T-cell (primary cell): ENCODE measurements at regions not wholly inside any gene's neighbourhood (a gene's known extent, or its start where the extent isn't known, plus 50 kb on each side); places are given as distances from the start of the nearest gene placed in this dataset.

Source experiments
- ATAC-seq, 4 experiments: fragments of 200-7000 bp in 3 of 4; fragments of 150-1000 bp in 1 of 4; cut with Tn5 transposase; replicated peaks in 1 of 4; 1 replicate in 3 of 4; 2 replicates in 1 of 4; pipeline ENCODE4 v1.10.0; 2021; ENCODE audit warnings: moderate library complexity in 3 of 4, mild to moderate bottlenecking in 2 of 4, moderate number of reproducible peaks in 1 of 4
- CTCF ChIA-PET, 2 donors: fragments of 300-600 bp; sonication (Branson Sonifier 250); formaldehyde crosslinking; loops; one replicate each; lab custom pipeline; 2022; ENCODE audit warnings: antibody characterized with exemption in 2 of 2; lab: Charles Lee
- POLR2A ChIA-PET, 2 donors: fragments of 300-600 bp; sonication (Branson Sonifier 250); formaldehyde crosslinking; loops; one replicate each; lab custom pipeline; 2022; ENCODE audit warnings: antibody characterized with exemption in 2 of 2; lab: Charles Lee
- DNase-seq, 35 experiments: peaks; one replicate each; pipeline versions ENCODE4 v3.0.0 to v3.0.0-alpha.2; 2013 to 2023
- H3K27ac ChIP-seq: one replicate; pipeline ENCODE4 v1.5.1; 2013; ENCODE audit warnings: low read length
- H3K27me3 ChIP-seq, 2 experiments: replicated peaks in 1 of 2; 1 replicate in 1 of 2; 2 replicates in 1 of 2; pipeline versions ENCODE4 v1.6.1 to v1.7.0; 2013; ENCODE audit warnings: low read length in 1 of 2, mixed read lengths in 1 of 2; ENCODE audit not compliant: control insufficient read depth in 2 of 2, insufficient read depth in 2 of 2; ENCODE audit errors: extremely low read depth in 1 of 2
- H3K36me3 ChIP-seq, 2 donors: 1 replicate in 1 of 2; 2 replicates in 1 of 2; pipeline versions ENCODE4 v1.6.1 to v1.7.0; 2013; ENCODE audit warnings: low read length in 1 of 2; ENCODE audit not compliant: control insufficient read depth in 2 of 2, insufficient read depth in 1 of 2; ENCODE audit errors: extremely low read depth in 1 of 2
- H3K4me1 ChIP-seq, 2 experiments: 1 replicate in 1 of 2; 2 replicates in 1 of 2; pipeline versions ENCODE4 v1.6.1 to v1.7.0; 2013; ENCODE audit warnings: low read length in 2 of 2, mixed read lengths in 1 of 2; ENCODE audit not compliant: insufficient read depth in 2 of 2, control insufficient read depth in 1 of 2; ENCODE audit errors: extremely low read depth in 1 of 2
- H3K4me3 ChIP-seq, 2 donors: 1 replicate in 1 of 2; 2 replicates in 1 of 2; pipeline versions ENCODE4 v1.5.1 to v1.7.0; 2013; ENCODE audit warnings: mild to moderate bottlenecking in 2 of 2, low read length in 1 of 2, moderate library complexity in 1 of 2; ENCODE audit not compliant: control insufficient read depth in 1 of 2; ENCODE audit errors: extremely low read depth in 1 of 2
- H3K9me3 ChIP-seq: 2 replicates; pipeline ENCODE4 v1.7.0; 2013
- H3K27ac Mint-ChIP-seq, 2 donors: one replicate each; pipeline ENCODE4 v1.8.0; 2020 to 2021; ENCODE audit warnings: mild to moderate bottlenecking in 2 of 2, mixed read lengths in 2 of 2
- H3K27me3 Mint-ChIP-seq, 2 donors: one replicate each; pipeline ENCODE4 v1.8.0; 2021 to 2022; ENCODE audit warnings: mixed read lengths in 2 of 2
- H3K36me3 Mint-ChIP-seq: one replicate; pipeline ENCODE4 v1.8.0; 2021; ENCODE audit warnings: mixed read lengths
- H3K4me1 Mint-ChIP-seq, 3 donors: one replicate each; pipeline ENCODE4 v1.8.0; 2020 to 2022; ENCODE audit warnings: mixed read lengths in 3 of 3, mild to moderate bottlenecking in 1 of 3
- H3K4me3 Mint-ChIP-seq, 3 donors: one replicate each; pipeline ENCODE4 v1.8.0; 2020 to 2022; ENCODE audit warnings: mild to moderate bottlenecking in 3 of 3, mixed read lengths in 3 of 3, moderate library complexity in 3 of 3
- H3K9me3 Mint-ChIP-seq, 3 donors: one replicate each; pipeline ENCODE4 v1.8.0; 2020 to 2022; ENCODE audit warnings: mixed read lengths in 3 of 3
- WGBS: methylation state at CpG from one replicate; pipeline ENCODE4 v1.1.5; 2013; ENCODE audit warnings: missing lambda C conversion rate; ENCODE audit not compliant: insufficient coverage; 5-methylcytosine and 5-hydroxymethylcytosine counted together

- no peak overlapping the region for H3K27ac Mint-ChIP-seq
- CTCF ChIA-PET: no interaction called here
- Histone ChIP-seq H3K9me3 (no peaks in the 10 kb centered on the region), H3K27ac (no peak overlapping the region), H3K27me3 (peaks cover 0 to 9% of the 10 kb centered on the region in 2 experiments), H3K4me1 (no peaks in the 10 kb centered on the region), H3K4me3 (no peak overlapping the region), H3K36me3 (no peaks in the 10 kb centered on the region)
- no peaks in the 10 kb centered on the region for H3K36me3 Mint-ChIP-seq
- H3K4me1 Mint-ChIP-seq: no peaks in the 10 kb centered on the region
- POLR2A ChIA-PET: no interaction called here
- ATAC-seq: no peak
- H3K27me3 Mint-ChIP-seq: no peaks in the 10 kb centered on the region
- H3K4me3 Mint-ChIP-seq: no peak overlapping the region
- WGBS: 80% methylated on average over 1 of the region's 2 CpGs
- no peaks in the 10 kb centered on the region for H3K9me3 Mint-ChIP-seq
- DNase-seq: no peak
Observed at GRCh38 chr2:236939271-236939670, 146.4 kb upstream of the COPS8 start.

- Mint-ChIP-seq H3K4me3 (no peak overlapping the region), H3K9me3 (no peaks in the 10 kb centered on the region), H3K36me3 (no peaks in the 10 kb centered on the region), H3K27me3 (no peaks in the 10 kb centered on the region), H3K4me1 (no peaks in the 10 kb centered on the region), H3K27ac (no peak overlapping the region)
- Histone ChIP-seq H3K27ac (no peak overlapping the region), H3K27me3 (peaks cover 0 to 14% of the 10 kb centered on the region in 2 experiments), H3K4me1 (no peaks in the 10 kb centered on the region), H3K9me3 (no peaks in the 10 kb centered on the region), H3K4me3 (no peak overlapping the region), H3K36me3 (no peaks in the 10 kb centered on the region)
- ATAC-seq: no peak
- ChIA-PET POLR2A (no interaction called here), CTCF (no interaction called here)
- DNase-seq: no peak
- 82% methylated on average over 6 of the region's 11 CpGs for WGBS
Observed at GRCh38 chr2:236939721-236940231, 145.9 kb upstream of the COPS8 start.

- H3K9me3 Mint-ChIP-seq: no peaks in the 10 kb centered on the region
- no peaks in the 10 kb centered on the region for H3K4me1 Mint-ChIP-seq
- no peak overlapping the region for H3K4me3 Mint-ChIP-seq
- Histone ChIP-seq H3K27ac (no peak overlapping the region), H3K4me3 (no peak overlapping the region), H3K27me3 (peaks cover 0 to 18% of the 10 kb centered on the region in 2 experiments), H3K36me3 (no peaks in the 10 kb centered on the region), H3K4me1 (no peaks in the 10 kb centered on the region), H3K9me3 (no peaks in the 10 kb centered on the region)
- ChIA-PET CTCF (no interaction called here), POLR2A (no interaction called here)
- WGBS: 50% methylated on average over 1 of the region's 1 CpG
- H3K27me3 Mint-ChIP-seq: no peaks in the 10 kb centered on the region
- no peaks in the 10 kb centered on the region for H3K36me3 Mint-ChIP-seq
- ATAC-seq: no peak
- DNase-seq: no peak
- H3K27ac Mint-ChIP-seq: no peak overlapping the region
Observed at GRCh38 chr2:236940497-236940896, 145.2 kb upstream of the COPS8 start.

GRCh38 chr2:236940916-236941520, 144.7 kb upstream of the COPS8 start:
- Histone ChIP-seq H3K4me3 (no peak overlapping the region), H3K27ac (no peak overlapping the region), H3K9me3 (no peaks in the 10 kb centered on the region), H3K4me1 (no peaks in the 10 kb centered on the region), H3K36me3 (no peaks in the 10 kb centered on the region), H3K27me3 (peaks cover 0 to 19% of the 10 kb centered on the region in 2 experiments)
- DNase-seq (no peak), ATAC-seq (no peak)
- 50% methylated on average over 4 of the region's 7 CpGs for WGBS
- no peak overlapping the region for H3K27ac Mint-ChIP-seq
- POLR2A ChIA-PET: no interaction called here
- no peaks in the 10 kb centered on the region for H3K36me3 Mint-ChIP-seq
- no peak overlapping the region for H3K4me3 Mint-ChIP-seq
- H3K9me3 Mint-ChIP-seq: no peaks in the 10 kb centered on the region
- H3K4me1 Mint-ChIP-seq: no peaks in the 10 kb centered on the region
- no peaks in the 10 kb centered on the region for H3K27me3 Mint-ChIP-seq
- CTCF ChIA-PET: no interaction called here

GRCh38 chr2:236941551-236941950, 144.1 kb upstream of the COPS8 start:
- Mint-ChIP-seq H3K27ac (no peak overlapping the region), H3K36me3 (no peaks in the 10 kb centered on the region)

GRCh38 chr2:236942554-236942953, 143.1 kb upstream of the COPS8 start:
- H3K27me3 ChIP-seq: peaks cover 0 to 12% of the 10 kb centered on the region in 2 experiments
- no peak overlapping the region for H3K27ac Mint-ChIP-seq
- POLR2A ChIA-PET: no interaction called here
- DNase-seq: no peak
- ATAC-seq: no peak
- CTCF ChIA-PET: no interaction called here
- 0% methylated on average over 1 of the region's 4 CpGs for WGBS
- H3K9me3 Mint-ChIP-seq: no peaks in the 10 kb centered on the region
- H3K36me3 ChIP-seq: no peaks in the 10 kb centered on the region
- H3K4me3 Mint-ChIP-seq: no peak overlapping the region
- no peaks in the 10 kb centered on the region for H3K4me1 Mint-ChIP-seq
- no peak overlapping the region for H3K27ac ChIP-seq
- H3K9me3 ChIP-seq: no peaks in the 10 kb centered on the region
- H3K4me3 ChIP-seq: no peak overlapping the region
- H3K27me3 Mint-ChIP-seq: no peaks in the 10 kb centered on the region
- H3K4me1 ChIP-seq: no peaks in the 10 kb centered on the region
- H3K36me3 Mint-ChIP-seq: no peaks in the 10 kb centered on the region

More at GRCh38 chr2:236941551-236941950, 144.1 kb upstream of the COPS8 start:
- no peaks in the 10 kb centered on the region for H3K27me3 Mint-ChIP-seq
- Histone ChIP-seq H3K27me3 (peaks cover 0 to 13% of the 10 kb centered on the region in 2 experiments), H3K4me1 (no peaks in the 10 kb centered on the region), H3K4me3 (no peak overlapping the region), H3K9me3 (no peaks in the 10 kb centered on the region), H3K36me3 (no peaks in the 10 kb centered on the region), H3K27ac (no peak overlapping the region)
- ChIA-PET CTCF (no interaction called here), POLR2A (no interaction called here)
- ATAC-seq (no peak), DNase-seq (no peak)
- no peak overlapping the region for H3K4me3 Mint-ChIP-seq
- WGBS: 94% methylated on average over 2 of the region's 4 CpGs
- no peaks in the 10 kb centered on the region for H3K9me3 Mint-ChIP-seq
- H3K4me1 Mint-ChIP-seq: no peaks in the 10 kb centered on the region
